Renal cortical epithelial cell (primary cell): ENCODE measurements at regions not wholly inside any gene's neighbourhood (a gene's known extent, or its start where the extent isn't known, plus 50 kb on each side); places are given as distances from the start of the nearest gene placed in this dataset.
"Not testable (repeated sequence)": the region's sequence is repeated elsewhere in the genome, so short reads cannot be mapped to it uniquely, and the experiment has no call there.

ENCODE experiments used
- DNase-seq: peaks from one replicate; pipeline ENCODE4 v3.0.0-alpha.2; 2011; ENCODE audit warnings: low read depth

GRCh38 chr15:77877869-77878577 lies 199.5 kb downstream of the TBC1D2B start:
- DNase-seq: no peak

- DNase-seq: not testable (repeated sequence)
Measured at GRCh38 chr15:77876107-77876820, 201.2 kb downstream of the TBC1D2B start.

GRCh38 chr15:77875066-77875721 lies 202.3 kb downstream of the TBC1D2B start:
- peak; percentile 32 for DNase-seq

GRCh38 chr15:77874063-77874462 lies 203.4 kb downstream of the TBC1D2B start:
- DNase-seq: no peak

- not testable (repeated sequence) for DNase-seq
Measured at GRCh38 chr15:77872521-77873425, 204.7 kb downstream of the TBC1D2B start.

GRCh38 chr15:77871852-77872371 lies 205.6 kb downstream of the TBC1D2B start:
- DNase-seq: no peak

- peak; percentile 52 for DNase-seq
Measured at GRCh38 chr15:77870195-77871065, 207.1 kb downstream of the TBC1D2B start.

- DNase-seq: no peak
Measured at GRCh38 chr15:77869021-77869895, 208.3 kb downstream of the TBC1D2B start.

- DNase-seq: not testable (repeated sequence)
Measured at GRCh38 chr15:77868048-77868629, 209.4 kb downstream of the TBC1D2B start.

- no peak for DNase-seq
Measured at GRCh38 chr15:77867266-77868047, 210.1 kb downstream of the TBC1D2B start.

GRCh38 chr15:77866596-77867125 lies 210.8 kb downstream of the TBC1D2B start:
- no peak for DNase-seq

GRCh38 chr15:77866186-77866585 lies 211.3 kb downstream of the TBC1D2B start:
- DNase-seq: no peak

- no peak for DNase-seq
Measured at GRCh38 chr15:77865701-77866100, 211.8 kb downstream of the TBC1D2B start.

GRCh38 chr15:77865106-77865610 lies 212.4 kb downstream of the TBC1D2B start:
- no peak for DNase-seq

- DNase-seq: no peak
Measured at GRCh38 chr15:77864211-77865105, 213.1 kb downstream of the TBC1D2B start.

GRCh38 chr15:77863491-77864105 lies 213.9 kb downstream of the TBC1D2B start:
- no peak for DNase-seq
